HAP-1 (cell line): ENCODE measurements at regions not wholly inside any gene's neighbourhood (a gene's known extent, or its start where the extent isn't known, plus 50 kb on each side); places are given as distances from the start of the nearest gene placed in this dataset.
"Not testable (repeated sequence)": the region's sequence is repeated elsewhere in the genome, so short reads cannot be mapped to it uniquely, and the experiment has no call there.

Experiments
- DNase-seq, 2 experiments: peaks; one replicate each; pipeline ENCODE4 v3.0.0-alpha.2; 2016 to 2020; ENCODE audit warnings: low spot score in 2 of 2
- H3K27me3 ChIP-seq: fragments of 250-450 bp; sonication (Bioruptor Pico); 2 replicates; pipeline ENCODE4 v1.5.1; 2020; ENCODE audit warnings: low read depth, mild to moderate bottlenecking, moderate library complexity
- H3K36me3 ChIP-seq: fragments of 250-450 bp; sonication (Bioruptor Pico); replicated peaks from 2 replicates; pipeline ENCODE4 v1.5.1; 2020; ENCODE audit warnings: mild to moderate bottlenecking
- H3K4me1 ChIP-seq: fragments of 250-450 bp; sonication (Bioruptor Pico); 2 replicates; pipeline ENCODE4 v1.5.1; 2020; ENCODE audit warnings: mild to moderate bottlenecking
- H3K4me3 ChIP-seq: fragments of 250-450 bp; sonication (Bioruptor Pico); 2 replicates; pipeline ENCODE4 v1.5.1; 2020; ENCODE audit warnings: mild to moderate bottlenecking, moderate library complexity
- H3K9me3 ChIP-seq: fragments of 250-450 bp; sonication (Bioruptor Pico); 2 replicates; pipeline ENCODE4 v1.5.1; 2020; ENCODE audit warnings: mild to moderate bottlenecking, moderate library complexity
- in situ Hi-C: fragments of 300-500 bp; cut with MboI; formaldehyde crosslinking; loops from 3 replicates; pipeline ENCODE4 v1.14.3; 2020; ENCODE audit warnings: low sequenced_read_pairs, inconsistent platforms, mixed read lengths

- no peak overlapping the region for H3K4me3 ChIP-seq
- no peaks in the 10 kb centered on the region for H3K36me3 ChIP-seq
- no peaks in the 10 kb centered on the region for H3K27me3 ChIP-seq
- peaks cover 6% of the 10 kb centered on the region for H3K9me3 ChIP-seq
- DNase-seq: no peak
- H3K4me1 ChIP-seq: no peaks in the 10 kb centered on the region
- in situ Hi-C loops: no loop called here
These were observed 53.5 kb upstream of the NDUFV2 start for GRCh38 chr18:9048808-9049494.

DNA sequence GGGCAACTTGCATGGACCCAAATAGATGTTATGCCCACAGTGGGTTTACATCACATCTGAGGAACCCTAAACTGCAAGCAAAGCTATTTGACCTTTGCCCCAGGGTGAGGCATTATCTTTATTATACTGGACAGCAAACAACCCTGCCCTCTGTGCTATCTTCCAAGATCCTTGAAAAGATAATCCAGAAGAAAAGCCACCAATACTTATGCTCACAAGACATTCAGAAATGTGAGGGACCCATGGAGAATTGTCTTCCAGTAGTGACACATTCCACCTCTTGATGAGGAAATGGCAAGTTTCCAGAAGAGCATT is 53.0 kb upstream of the NDUFV2 start:
- DNase-seq: no peak
- Histone ChIP-seq H3K4me1 (no peaks in the 10 kb centered on the region), H3K36me3 (no peaks in the 10 kb centered on the region), H3K27me3 (no peaks in the 10 kb centered on the region), H3K9me3 (peaks cover 6% of the 10 kb centered on the region), H3K4me3 (no peak overlapping the region)
- in situ Hi-C loops: no loop called here

DNA sequence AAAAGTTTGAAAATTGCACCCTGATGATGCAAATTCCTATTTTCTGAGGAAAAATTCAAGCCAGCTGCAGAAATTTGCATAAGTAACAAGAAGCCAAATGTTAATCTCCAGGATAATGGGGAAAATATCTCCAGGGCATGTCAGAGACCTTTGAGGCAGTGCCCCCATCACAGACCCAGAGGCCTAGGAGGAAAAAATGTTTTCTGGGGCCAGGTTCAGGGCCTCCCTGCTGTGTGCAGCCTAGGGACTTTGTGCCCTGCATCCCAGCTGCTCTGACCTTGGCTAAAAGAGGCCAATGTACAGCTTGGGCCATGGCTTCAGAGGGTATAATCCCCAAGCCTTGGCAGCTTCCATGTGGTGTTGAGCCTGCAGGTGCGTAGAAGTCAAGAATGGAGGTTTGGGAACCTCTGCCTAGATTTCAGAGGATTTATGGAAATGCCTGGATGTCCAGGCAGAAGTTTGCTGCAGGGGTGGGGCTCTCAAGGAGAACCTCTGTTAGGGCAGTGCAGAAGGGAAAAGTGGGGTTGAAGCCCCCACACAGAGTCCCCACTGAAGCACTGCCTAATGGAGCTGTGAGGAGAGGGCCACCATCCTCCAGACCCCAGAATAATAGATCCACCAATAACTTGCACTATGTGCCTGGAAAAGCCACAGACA is 51.7 kb upstream of the NDUFV2 start:
- H3K27me3 ChIP-seq, H3K9me3 ChIP-seq, DNase-seq, H3K4me3 ChIP-seq, H3K4me1 ChIP-seq, H3K36me3 ChIP-seq: not testable (repeated sequence)
- in situ Hi-C loops: loop anchor here (25.0 kb wide), 1 partner anchor 462 kb away; no protein-coding TSS in a partner anchor
